ENCODE measurements at regions not wholly inside any gene's neighbourhood (a gene's known extent, or its start where the extent isn't known, plus 50 kb on each side); places are given as distances from the start of the nearest gene placed in this dataset.
A peak's percentile ranks its signal among the peaks of the same experiment; 100 is the strongest.

- peak; percentile 52; the same call in 2 of the 3 replicates for ATAC-seq
- Histone ChIP-seq H4K20me1 (ENCODE audit: control insufficient read depth, insufficient read depth) (no peaks in the 10 kb centered on the region), H3K27ac (ENCODE audit: control insufficient read depth, insufficient read depth) (no peak overlapping the region), H3K9ac (ENCODE audit: control insufficient read depth, insufficient read depth, low read length) (no peak overlapping the region), H3K36me3 (ENCODE audit: control insufficient read depth in 2 of 2, insufficient read depth in 2 of 2, low read length in 1 of 2) (no peaks in the 10 kb centered on the region), H3K4me2 (ENCODE audit: control insufficient read depth, insufficient read depth) (no peak overlapping the region), H3K9me3 (replicated peaks; ENCODE audit: control insufficient read depth, insufficient read depth, low read length) (no peaks in the 10 kb centered on the region; the same call in 2 of the 3 replicates), H3K79me2 (ENCODE audit: control insufficient read depth, insufficient read depth, low read length) (no peaks in the 10 kb centered on the region), H3K27me3 (replicated peaks in 1 of 2; ENCODE audit: control insufficient read depth in 2 of 2, insufficient read depth in 2 of 2, low read length in 1 of 2) (no peaks in the 10 kb centered on the region), H3K4me3 (no peak overlapping the region), H3K4me1 (ENCODE audit: control insufficient read depth, insufficient read depth, low read length) (no peaks in the 10 kb centered on the region; the same call in 1 of the 2 replicates), H2AFZ (ENCODE audit: control insufficient read depth, low read depth, low read length) (no peak overlapping the region)
- no peak for FAIRE-seq
- in situ Hi-C loops (cut with MboI): no loop called here
- 50% methylated on average over 7 of the region's 7 CpGs for WGBS (ENCODE audit: insufficient coverage, insufficient replicate concordance, low lambda C conversion rate, missing lambda C conversion rate)
- ChIA-PET CTCF (interaction anchor here (1.8 kb wide), 1 partner anchor 36 kb away, joined by 4 read pairs; no protein-coding TSS in a partner anchor), RAD21 (ENCODE audit: unreplicated experiment) (no interaction called here), POLR2A (no interaction called here), SMC1A (ENCODE audit: uncharacterized antibody, unreplicated experiment) (no interaction called here)
- DNase-seq (ENCODE audit: low read depth, low spot score): no peak
- no TSS peak for BruUV-seq (replicated peaks)
- TF ChIP-seq DPF2 (IDR thresholded peaks at IDR 0.05): 0 out of 2 replicates have a peak, but pooled peaks have one; percentile 11
- peak; percentile 35; the same call in 1 of the 2 replicates for TF ChIP-seq CREM (IDR thresholded peaks at IDR 0.05; ENCODE audit: low read depth)
- TF ChIP-seq MTA2 (IDR thresholded peaks at IDR 0.05; ENCODE audit: low read depth): peak; percentile 39; the same call in 1 of the 2 replicates
- no peak for TF ChIP-seq CEBPZ (IDR thresholded peaks at IDR 0.05; ENCODE audit: low read depth, low read length)
- TF ChIP-seq LARP7 (IDR thresholded peaks at IDR 0.05): 0 out of 2 replicates have a peak, but pooled peaks have one; percentile 26
- intact Hi-C loops (cut with micrococcal nuclease; ENCODE audit: unreplicated experiment): no loop called here
Measured at GRCh38 chr2:75328156-75328555, 128.8 kb upstream of the TACR1 start.

Data from GM12878 (cell line).